Activated CD4-positive, alpha-beta T cell treated with anti-CD3 and anti-CD28 coated beads, Interleukin-2, amount 10 ng/mL, durations not matched to agents 7 days and 5 days (primary cell): ENCODE measurements at regions not wholly inside any gene's neighbourhood (a gene's known extent, or its start where the extent isn't known, plus 50 kb on each side); places are given as distances from the start of the nearest gene placed in this dataset. TPM values are rescaled to one million over a fixed set of nuclear protein-coding genes. Genes with fewer than 3 reads are reported as not detected.
A peak's percentile ranks its signal among the peaks of the same experiment; 100 is the strongest.

Experiments used
- CTCF ChIA-PET: fragments of 350-600 bp; sonication (Branson Sonifier 250); formaldehyde crosslinking; loops from one replicate; lab custom pipeline; 2021; ENCODE audit warnings: antibody characterized with exemption; lab: Charles Lee
- POLR2A ChIA-PET: fragments of 350-600 bp; sonication (Branson Sonifier 250); formaldehyde crosslinking; loops from one replicate; lab custom pipeline; 2021; ENCODE audit warnings: antibody characterized with exemption; lab: Charles Lee
- DNase-seq: peaks from one replicate; pipeline ENCODE4 v3.0.0-alpha.2; 2020
- H3K27ac Mint-ChIP-seq: one replicate; pipeline ENCODE4 v1.8.0; 2021; ENCODE audit warnings: mild to moderate bottlenecking, moderate library complexity, mixed read lengths
- H3K27me3 Mint-ChIP-seq: one replicate; pipeline ENCODE4 v1.8.0; 2021; ENCODE audit warnings: mixed read lengths
- H3K36me3 Mint-ChIP-seq: one replicate; pipeline ENCODE4 v1.8.0; 2021; ENCODE audit warnings: low read depth, mixed read lengths
- H3K4me1 Mint-ChIP-seq: one replicate; pipeline ENCODE4 v1.8.0; 2021; ENCODE audit warnings: mixed read lengths
- H3K4me3 Mint-ChIP-seq: one replicate; pipeline ENCODE4 v1.8.0; 2021; ENCODE audit warnings: mild to moderate bottlenecking, moderate library complexity, mixed read lengths
- H3K9me3 Mint-ChIP-seq: one replicate; pipeline ENCODE4 v1.8.0; 2021; ENCODE audit warnings: mixed read lengths
- microRNA-seq: library from miRNA; unstranded; fragments of <30 nt; microRNA quantifications from one replicate; pipeline ENCODE4 v1.2.0, GENCODE V29; 2021; ENCODE audit warnings: borderline microRNAs expressed, borderline replicate concordance

- H3K4me1 Mint-ChIP-seq, result no peaks in the 10 kb centered on the region
- ChIA-PET POLR2A (no interaction called here), CTCF (no interaction called here)
- H3K9me3 Mint-ChIP-seq, result peaks cover 4% of the 10 kb centered on the region
- H3K27ac Mint-ChIP-seq, result no peak overlapping the region
- peaks cover 5% of the 10 kb centered on the region for H3K27me3 Mint-ChIP-seq
- H3K36me3 Mint-ChIP-seq, result peaks cover 2% of the 10 kb centered on the region
- peak; percentile 35 for DNase-seq
- H3K4me3 Mint-ChIP-seq, result no peak overlapping the region
Measured at GRCh38 chr14:106883218-106883692, 1356.9 kb downstream of the TMEM121 start.

Small RNA genes lying in the stretch of these regions (microRNA-seq; reads per million reads assigned to microRNA genes)
- gene MIR4507, result not detected
- not detected for gene MIR4537
- gene MIR4538, result not detected
- not detected for gene MIR4539
- not detected for gene MIR5195
- not detected for gene MIR8071-1
- gene MIR8071-2, result not detected
